Mesenchymal stem cell (in vitro differentiated cells and primary cell): ENCODE measurements at regions not wholly inside any gene's neighbourhood (a gene's known extent, or its start where the extent isn't known, plus 50 kb on each side); places are given as distances from the start of the nearest gene placed in this dataset.

Source experiments
- DNase-seq: peaks from one replicate; pipeline ENCODE4 v3.0.0-alpha.2; 2013
- H2AFZ ChIP-seq: one replicate; pipeline ENCODE4 v1.6.1; 2013; ENCODE audit warnings: low read depth, mild to moderate bottlenecking, control low read depth, inconsistent platforms, low read length, moderate library complexity
- H2AK5ac ChIP-seq: 2 replicates; pipeline ENCODE4 v1.6.1; 2013; ENCODE audit warnings: low read length, moderate library complexity, mild to moderate bottlenecking, inconsistent platforms; ENCODE audit not compliant: severe bottlenecking
- H2BK120ac ChIP-seq: one replicate; pipeline ENCODE4 v1.6.1; 2013; ENCODE audit warnings: low read depth, mild to moderate bottlenecking, inconsistent platforms, low read length, moderate library complexity
- H2BK12ac ChIP-seq, 2 experiments: one replicate each; pipeline ENCODE4 v1.6.1; 2013; ENCODE audit warnings: inconsistent platforms in 2 of 2, low read length in 2 of 2, mild to moderate bottlenecking in 2 of 2, moderate library complexity in 2 of 2, control low read depth in 1 of 2
- H2BK15ac ChIP-seq: one replicate; pipeline ENCODE4 v1.6.1; 2013; ENCODE audit warnings: mild to moderate bottlenecking, low read depth, inconsistent platforms; ENCODE audit not compliant: poor library complexity, severe bottlenecking
- H2BK5ac ChIP-seq: 2 replicates; pipeline ENCODE4 v1.6.1; 2013; ENCODE audit warnings: low read depth, mild to moderate bottlenecking, low read length, control low read depth, inconsistent platforms; ENCODE audit not compliant: poor library complexity, severe bottlenecking
- H3K14ac ChIP-seq, 2 experiments: one replicate each; pipeline ENCODE4 v1.6.1; 2013; ENCODE audit warnings: inconsistent platforms in 2 of 2, low read length in 2 of 2, control low read depth in 1 of 2, mild to moderate bottlenecking in 1 of 2, moderate library complexity in 1 of 2
- H3K18ac ChIP-seq, 2 experiments: one replicate each; pipeline ENCODE4 v1.6.1; 2013; ENCODE audit warnings: inconsistent platforms in 2 of 2, low read length in 2 of 2, control low read depth in 1 of 2, low read depth in 1 of 2, mild to moderate bottlenecking in 1 of 2
- H3K23ac ChIP-seq, 2 experiments: one replicate each; pipeline ENCODE4 v1.6.1; 2013; ENCODE audit warnings: inconsistent platforms in 2 of 2, low read length in 2 of 2, mild to moderate bottlenecking in 2 of 2, moderate library complexity in 2 of 2, control low read depth in 1 of 2
- H3K27ac ChIP-seq: 2 replicates; pipeline ENCODE4 v1.5.1; 2013; ENCODE audit warnings: mild to moderate bottlenecking, moderate library complexity, low read length, control low read depth, inconsistent platforms; ENCODE audit not compliant: poor library complexity, severe bottlenecking
- H3K27me3 ChIP-seq, 2 experiments: 2 replicates each; pipeline versions ENCODE4 v1.6.1 to v1.7.0; 2013; ENCODE audit warnings: low read length in 2 of 2, mild to moderate bottlenecking in 2 of 2, moderate library complexity in 2 of 2, control low read depth in 1 of 2, inconsistent platforms in 1 of 2; ENCODE audit not compliant: control insufficient read depth in 1 of 2, insufficient read depth in 1 of 2
- H3K36me3 ChIP-seq, 2 experiments: 2 replicates each; pipeline versions ENCODE4 v1.6.1 to v1.7.0; 2013; ENCODE audit warnings: low read length in 2 of 2, control low read depth in 1 of 2, inconsistent platforms in 1 of 2, low read depth in 1 of 2, mild to moderate bottlenecking in 1 of 2; ENCODE audit not compliant: insufficient read depth in 2 of 2, control insufficient read depth in 1 of 2
- H3K4ac ChIP-seq, 2 experiments: one replicate each; pipeline ENCODE4 v1.6.1; 2013; ENCODE audit warnings: inconsistent platforms in 2 of 2, low read length in 2 of 2, mild to moderate bottlenecking in 2 of 2, moderate library complexity in 2 of 2, control low read depth in 1 of 2, low read depth in 1 of 2
- H3K4me1 ChIP-seq: 2 replicates; pipeline ENCODE4 v1.6.1; 2013; ENCODE audit warnings: low read depth, low read length, control low read depth; ENCODE audit not compliant: control insufficient read depth, insufficient read depth
- H3K4me2 ChIP-seq: 2 replicates; pipeline ENCODE4 v1.6.1; 2013; ENCODE audit warnings: low read length, mild to moderate bottlenecking, inconsistent platforms; ENCODE audit not compliant: poor library complexity, severe bottlenecking
- H3K4me3 ChIP-seq, 2 experiments: 2 replicates each; pipeline versions ENCODE4 v1.5.1 to v1.7.0; 2013; ENCODE audit warnings: low read length in 2 of 2, mild to moderate bottlenecking in 2 of 2, control low read depth in 1 of 2, low read depth in 1 of 2; ENCODE audit not compliant: insufficient read depth in 1 of 2
- H3K79me1 ChIP-seq: replicated peaks from 2 replicates; pipeline ENCODE4 v1.6.1; 2013; ENCODE audit warnings: mild to moderate bottlenecking, control low read depth, low read length, inconsistent platforms; ENCODE audit not compliant: poor library complexity, severe bottlenecking
- H3K9ac ChIP-seq: 2 replicates; pipeline ENCODE4 v1.7.0; 2013; ENCODE audit warnings: mild to moderate bottlenecking, low read length, moderate library complexity
- H3K9me3 ChIP-seq: 2 replicates; pipeline ENCODE4 v1.7.0; 2013; ENCODE audit warnings: mild to moderate bottlenecking, low read length; ENCODE audit not compliant: control insufficient read depth
- H4K8ac ChIP-seq: one replicate; pipeline ENCODE4 v1.6.1; 2013; ENCODE audit warnings: inconsistent platforms, mild to moderate bottlenecking, low read length, moderate library complexity
- H4K91ac ChIP-seq: one replicate; pipeline ENCODE4 v1.6.1; 2013; ENCODE audit warnings: mild to moderate bottlenecking, low read length, inconsistent platforms
- WGBS: methylation state at CpG from one replicate; pipeline ENCODE4 v1.1.7; 2013; ENCODE audit warnings: mixed read lengths; 5-methylcytosine and 5-hydroxymethylcytosine counted together

DNA sequence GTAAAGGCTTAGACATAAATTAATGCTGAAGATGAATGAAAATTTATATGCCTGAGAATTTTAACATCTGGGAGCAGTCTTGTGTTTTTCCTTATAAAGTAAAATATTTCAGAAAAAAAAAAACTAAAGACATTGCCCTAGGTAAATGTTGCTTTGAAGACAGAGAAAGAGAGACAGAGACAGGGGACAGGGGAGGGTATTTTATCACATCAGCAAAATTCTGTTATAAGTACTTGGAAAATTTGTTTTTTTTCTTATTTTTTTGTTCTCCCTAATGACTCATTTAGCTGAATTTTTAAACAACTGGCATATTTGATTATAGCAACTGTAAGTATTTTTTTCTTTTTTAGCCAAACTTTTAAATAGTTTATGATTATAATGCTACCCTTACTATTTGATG is 1540.6 kb upstream of the GBE1 start:
- no peaks in the 10 kb centered on the region for H3K27me3 ChIP-seq
- H3K18ac ChIP-seq = no peak overlapping the region
- DNase-seq = no peak

DNA sequence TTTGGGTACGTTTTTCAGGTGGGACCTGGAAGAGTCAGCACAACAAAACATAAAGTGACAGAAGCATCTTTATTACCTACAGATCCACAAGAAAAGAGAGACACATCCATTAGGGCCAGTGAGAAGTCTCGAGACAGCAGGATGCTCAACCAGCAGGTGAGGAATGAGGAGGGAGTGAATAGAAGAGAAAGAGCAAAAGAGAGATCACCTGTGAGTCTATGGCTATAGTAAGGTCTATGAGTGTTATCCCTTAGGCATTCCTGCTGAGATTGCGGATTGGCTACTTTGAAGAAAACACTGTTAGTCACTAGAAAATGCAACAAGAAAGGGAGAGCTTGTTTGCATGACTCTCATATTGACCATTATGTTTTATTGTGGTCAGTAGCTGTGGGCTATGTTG is 1556.2 kb upstream of the GBE1 start:
- no peak overlapping the region for H2BK120ac ChIP-seq
- H4K91ac ChIP-seq = no peak overlapping the region
- H3K23ac ChIP-seq = no peak overlapping the region
- H3K36me3 ChIP-seq = no peaks in the 10 kb centered on the region
- H2AFZ ChIP-seq = no peak overlapping the region
- H2BK15ac ChIP-seq = no peak overlapping the region
- H3K4me3 ChIP-seq = no peak overlapping the region
- H2AK5ac ChIP-seq = no peak overlapping the region
- H3K14ac ChIP-seq = no peak overlapping the region
- no peak overlapping the region for H2BK12ac ChIP-seq
- H3K4me2 ChIP-seq = no peak overlapping the region
- no peak overlapping the region for H4K8ac ChIP-seq
- H2BK5ac ChIP-seq = no peak overlapping the region
- no peaks in the 10 kb centered on the region for H3K79me1 ChIP-seq
- no peak overlapping the region for H3K27ac ChIP-seq
- no peaks in the 10 kb centered on the region for H3K4me1 ChIP-seq
- peaks cover 12% of the 10 kb centered on the region for H3K9me3 ChIP-seq
- 65% methylated on average over 3 of the region's 3 CpGs for WGBS
- no peak overlapping the region for H3K4ac ChIP-seq
- H3K18ac ChIP-seq = no peak overlapping the region
- H3K27me3 ChIP-seq = no peaks in the 10 kb centered on the region
- DNase-seq = no peak
- H3K9ac ChIP-seq = no peak overlapping the region

More for the DNA sequence above, 1540.6 kb upstream of the GBE1 start:
- Histone ChIP-seq H3K4me3 (no peak overlapping the region), H3K79me1 (no peaks in the 10 kb centered on the region), H4K91ac (no peak overlapping the region), H3K4me1 (no peaks in the 10 kb centered on the region), H3K23ac (no peak overlapping the region), H3K9ac (no peak overlapping the region), H3K27ac (no peak overlapping the region), H2BK5ac (no peak overlapping the region), H2BK15ac (no peak overlapping the region), H2BK120ac (no peak overlapping the region), H3K4me2 (no peak overlapping the region), H3K4ac (no peak overlapping the region), H3K36me3 (no peaks in the 10 kb centered on the region), H4K8ac (no peak overlapping the region), H2AFZ (no peak overlapping the region), H3K9me3 (peaks cover 3% of the 10 kb centered on the region), H2AK5ac (no peak overlapping the region), H2BK12ac (no peak overlapping the region), H3K14ac (no peak overlapping the region)

DNA sequence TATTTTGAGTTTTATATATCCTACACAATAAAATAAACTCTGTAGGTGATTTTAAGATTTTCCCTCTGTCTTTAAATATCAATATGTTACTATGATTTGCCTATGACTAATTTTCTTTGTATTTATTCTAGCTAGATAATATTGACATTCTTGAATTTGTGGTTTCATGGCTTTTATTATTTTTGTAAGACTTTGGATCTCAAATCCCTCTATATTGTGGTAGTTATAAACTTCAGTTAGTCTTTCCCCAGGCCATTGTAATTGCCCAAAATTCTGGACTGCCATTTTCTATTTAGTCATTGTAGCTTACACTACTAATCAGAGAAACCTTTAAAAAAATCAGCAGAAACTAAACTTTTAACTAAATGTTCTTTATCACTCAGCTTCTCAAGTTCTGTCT is 1559.3 kb upstream of the GBE1 start:
- no peak overlapping the region for H4K91ac ChIP-seq
- no peak overlapping the region for H4K8ac ChIP-seq
- no peaks in the 10 kb centered on the region for H3K36me3 ChIP-seq
- H3K4ac ChIP-seq = no peak overlapping the region
- DNase-seq = no peak
- no peaks in the 10 kb centered on the region for H3K27me3 ChIP-seq
- no peaks in the 10 kb centered on the region for H3K4me1 ChIP-seq
- H3K4me2 ChIP-seq = no peak overlapping the region
- no peaks in the 10 kb centered on the region for H3K79me1 ChIP-seq
- no peak overlapping the region for H2BK12ac ChIP-seq
- H2AK5ac ChIP-seq = no peak overlapping the region
- H3K18ac ChIP-seq = no peak overlapping the region
- H3K14ac ChIP-seq = no peak overlapping the region
- H3K9ac ChIP-seq = no peak overlapping the region
- no peak overlapping the region for H2BK5ac ChIP-seq
- H3K23ac ChIP-seq = no peak overlapping the region
- H3K4me3 ChIP-seq = no peak overlapping the region
- H3K27ac ChIP-seq = no peak overlapping the region
- no peak overlapping the region for H2AFZ ChIP-seq
- no peak overlapping the region for H2BK120ac ChIP-seq
- no peak overlapping the region for H2BK15ac ChIP-seq
- H3K9me3 ChIP-seq = peaks cover 20% of the 10 kb centered on the region

DNA sequence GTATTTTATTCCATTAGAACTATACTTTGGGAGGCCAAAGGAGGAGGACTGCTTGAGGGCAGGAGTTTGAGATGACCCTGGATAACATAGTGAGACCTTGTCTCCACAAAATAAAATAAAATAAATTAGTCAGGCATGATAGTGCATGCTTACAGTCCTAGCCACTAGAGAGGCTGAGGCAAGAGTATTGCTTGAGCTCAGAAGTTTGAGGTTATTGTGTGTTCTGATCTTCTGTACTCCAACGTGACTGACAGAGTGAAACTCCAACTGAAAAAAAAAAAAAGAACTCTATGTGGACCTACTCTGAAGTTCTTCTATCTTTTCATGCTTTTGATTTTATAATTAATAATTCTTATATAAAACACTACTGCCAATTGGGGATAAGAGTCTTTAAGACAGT is 1560.0 kb upstream of the GBE1 start:
- no peak overlapping the region for H2BK12ac ChIP-seq
- H3K79me1 ChIP-seq = no peaks in the 10 kb centered on the region
- no peak overlapping the region for H3K27ac ChIP-seq
- no peak overlapping the region for H2AK5ac ChIP-seq
- peaks cover 23% of the 10 kb centered on the region for H3K9me3 ChIP-seq
- no peak overlapping the region for H4K91ac ChIP-seq
- no peak overlapping the region for H3K4ac ChIP-seq
- WGBS = no CpG with 5 or more reads among the region's 1 CpG
- H2BK120ac ChIP-seq = no peak overlapping the region
- DNase-seq = no peak
- no peak overlapping the region for H3K4me2 ChIP-seq
- H3K36me3 ChIP-seq = no peaks in the 10 kb centered on the region
- no peak overlapping the region for H3K9ac ChIP-seq
- no peak overlapping the region for H3K23ac ChIP-seq
- no peaks in the 10 kb centered on the region for H3K27me3 ChIP-seq
- no peak overlapping the region for H2BK15ac ChIP-seq
- H3K4me3 ChIP-seq = no peak overlapping the region
- no peak overlapping the region for H4K8ac ChIP-seq
- no peak overlapping the region for H3K14ac ChIP-seq
- no peak overlapping the region for H2AFZ ChIP-seq
- H3K18ac ChIP-seq = no peak overlapping the region
- no peaks in the 10 kb centered on the region for H3K4me1 ChIP-seq
- no peak overlapping the region for H2BK5ac ChIP-seq
